ENCODE measurements at regions not wholly inside any gene's neighbourhood (a gene's known extent, or its start where the extent isn't known, plus 50 kb on each side); places are given as distances from the start of the nearest gene placed in this dataset.
"Not testable (repeated sequence)": the region's sequence is repeated elsewhere in the genome, so short reads cannot be mapped to it uniquely, and the experiment has no call there.

DNA sequence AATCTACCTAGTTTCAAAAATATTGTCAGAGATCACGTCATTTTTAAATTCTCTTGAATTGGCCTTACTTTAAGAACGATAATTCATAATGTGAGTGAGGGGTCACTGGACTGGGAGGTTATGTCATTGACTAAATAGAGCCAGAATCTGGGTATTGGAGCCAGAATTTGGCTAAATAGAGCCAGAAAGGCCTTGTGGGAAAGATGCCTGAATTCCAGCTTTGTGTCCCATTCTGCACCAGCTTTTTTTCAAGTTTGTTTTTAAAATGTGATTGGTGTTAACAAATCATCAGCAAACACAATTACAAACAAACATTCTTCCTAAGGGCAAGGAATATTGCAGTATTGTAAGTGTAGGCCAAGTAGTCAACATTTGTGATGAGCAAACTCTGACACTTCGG, 233.2 kb upstream of the PRKCQ start:
- no peak for DNase-seq (ENCODE audit: low spot score)

DNA sequence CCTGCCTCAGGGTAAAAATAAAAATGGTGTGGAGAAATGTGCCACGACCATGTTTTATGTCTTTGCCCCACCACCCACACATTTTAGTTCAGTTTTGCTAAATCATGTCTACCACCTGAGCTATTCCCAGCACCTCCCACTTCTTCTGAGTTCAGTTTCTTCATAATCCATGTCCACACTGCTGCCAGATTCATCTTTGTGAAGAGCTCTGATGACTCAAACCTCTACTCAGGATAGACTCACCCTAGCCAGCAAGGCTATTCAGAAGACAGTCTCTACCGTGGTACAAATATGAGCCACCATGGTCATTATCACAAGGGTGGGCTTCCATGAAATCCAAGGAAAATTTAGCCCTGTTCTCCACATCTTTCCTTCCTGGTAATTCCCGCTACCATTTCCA, 231.1 kb upstream of the PRKCQ start:
- DNase-seq (ENCODE audit: low spot score): no peak

DNA sequence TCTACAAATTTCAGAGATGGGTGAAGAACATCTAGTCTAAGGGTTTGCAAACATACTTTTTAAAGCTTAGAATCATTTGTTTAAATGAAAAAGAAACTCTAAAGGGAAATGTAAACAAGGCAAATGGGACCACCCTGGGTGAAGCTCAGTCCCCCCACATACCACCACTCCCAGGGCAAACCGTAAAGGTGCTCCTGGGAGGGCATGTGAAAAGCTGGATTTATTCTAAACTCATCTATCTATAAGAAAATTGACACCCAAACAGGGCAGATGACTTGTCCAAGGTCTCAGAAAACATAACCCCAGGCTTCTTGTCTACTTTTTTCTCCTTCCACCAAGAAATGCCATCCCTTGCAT, 223.3 kb upstream of the PRKCQ start:
- DNase-seq (ENCODE audit: low spot score): no peak

DNA sequence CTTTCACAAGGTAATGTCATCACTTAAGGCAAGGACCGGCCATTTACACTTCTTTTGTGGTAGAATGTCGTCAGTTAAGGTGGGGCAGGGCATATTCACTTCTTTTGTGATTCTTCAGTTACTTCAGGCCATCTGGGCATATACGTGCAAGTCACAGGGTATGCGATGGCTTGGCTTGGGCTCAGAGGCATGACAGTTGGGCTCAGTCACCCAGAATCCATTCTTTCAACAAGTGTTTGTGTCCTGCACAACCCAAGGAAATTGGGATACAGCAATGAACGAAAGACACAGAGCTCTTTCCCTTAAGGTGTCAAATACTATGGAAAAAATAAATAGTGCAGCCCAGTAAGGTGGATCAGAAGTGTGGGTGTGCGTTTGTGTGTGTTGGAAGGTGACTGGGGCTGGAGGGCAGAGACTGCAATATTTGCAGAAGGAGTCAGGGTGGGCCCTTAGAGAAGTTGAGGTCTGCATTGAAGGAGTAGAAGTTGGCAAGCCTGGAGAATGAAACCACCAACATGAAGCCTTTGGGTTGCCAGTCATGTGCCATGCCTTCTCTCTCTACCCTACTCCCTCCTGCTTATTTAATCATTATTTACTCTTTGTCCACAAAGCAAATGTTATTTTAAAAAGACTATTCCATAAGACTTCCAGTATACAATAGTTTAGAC, 222.8 kb upstream of the PRKCQ start:
- DNase-seq (ENCODE audit: low spot score): no peak

DNA sequence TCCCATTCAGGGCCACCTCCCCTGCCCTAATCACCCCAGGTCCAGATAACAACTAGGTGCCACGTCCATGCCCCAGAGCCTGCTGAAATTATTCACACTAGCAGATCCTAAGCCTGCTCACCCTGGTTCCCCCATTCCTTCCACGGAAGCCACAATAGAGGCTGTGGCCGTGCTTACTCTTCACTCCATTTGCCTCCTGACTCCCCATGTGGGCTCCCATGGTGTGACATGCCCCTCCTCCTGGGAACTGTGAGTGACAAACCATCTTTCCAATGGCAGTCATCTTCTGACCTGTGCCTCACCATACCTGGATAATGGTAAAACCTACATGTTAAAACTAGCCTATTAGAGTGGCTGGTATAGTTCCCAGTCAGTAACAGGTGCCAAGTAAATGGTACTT, 216.2 kb upstream of the PRKCQ start:
- DNase-seq (ENCODE audit: low spot score): no peak

DNA sequence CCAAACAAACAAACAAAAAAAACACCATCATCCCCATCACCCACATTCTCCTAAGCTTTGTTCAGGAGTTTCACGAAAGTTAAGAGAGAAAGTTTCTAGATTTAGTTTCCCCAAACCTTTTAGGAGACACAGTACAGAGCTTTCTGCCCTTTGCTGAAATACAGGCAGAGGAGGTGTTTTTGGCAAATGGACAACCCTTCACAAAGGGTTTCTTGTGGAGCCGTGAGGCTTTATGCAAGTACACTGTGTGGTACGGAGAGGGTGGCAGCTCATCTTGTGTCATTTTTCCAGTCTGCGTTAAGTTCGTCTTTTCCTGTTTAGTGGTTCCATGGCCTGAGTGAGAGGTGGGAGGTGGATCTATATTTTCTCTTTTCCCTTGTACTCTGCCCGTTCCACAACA, 215.5 kb upstream of the PRKCQ start:
- no peak for DNase-seq (ENCODE audit: low spot score)

DNA sequence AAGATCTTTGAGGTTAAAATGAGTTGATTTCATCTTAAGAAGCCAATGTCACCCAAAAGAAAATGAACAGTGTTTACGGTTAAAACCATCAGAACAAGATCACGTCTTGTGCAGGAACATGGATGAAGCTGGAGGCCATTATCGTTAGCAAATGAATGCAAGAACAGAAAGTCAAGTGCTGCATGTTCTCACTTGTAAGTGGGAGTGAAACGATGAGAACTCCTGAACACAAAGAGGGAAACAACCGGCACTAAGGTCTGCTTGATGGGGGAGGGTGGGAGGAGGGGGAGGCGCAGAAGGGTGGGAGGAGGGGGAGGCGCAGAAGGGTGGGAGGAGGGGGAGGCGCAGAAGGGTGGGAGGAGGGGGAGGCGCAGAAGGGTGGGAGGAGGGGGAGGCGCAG, 214.8 kb upstream of the PRKCQ start:
- DNase-seq (ENCODE audit: low spot score): not testable (repeated sequence)

DNA sequence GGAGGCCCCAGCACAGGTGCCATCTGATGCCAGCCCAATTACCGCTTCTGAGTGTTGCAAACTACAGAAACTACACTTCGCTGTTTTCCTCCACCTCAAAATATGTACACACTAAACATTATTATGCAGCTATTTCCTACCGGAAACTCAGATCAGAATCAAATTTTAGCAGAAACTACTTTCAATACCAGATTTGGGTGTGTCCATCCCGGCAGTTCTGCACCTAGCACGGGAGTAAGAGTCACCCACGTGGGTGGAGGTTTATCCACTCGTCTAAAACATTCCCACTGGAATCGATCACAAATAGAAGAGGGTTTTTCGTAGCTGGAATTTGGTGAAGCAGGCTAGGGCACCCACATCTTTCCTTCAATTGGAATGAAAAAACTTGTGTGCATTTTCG, 214.4 kb upstream of the PRKCQ start:
- DNase-seq (ENCODE audit: low spot score): no peak

DNA sequence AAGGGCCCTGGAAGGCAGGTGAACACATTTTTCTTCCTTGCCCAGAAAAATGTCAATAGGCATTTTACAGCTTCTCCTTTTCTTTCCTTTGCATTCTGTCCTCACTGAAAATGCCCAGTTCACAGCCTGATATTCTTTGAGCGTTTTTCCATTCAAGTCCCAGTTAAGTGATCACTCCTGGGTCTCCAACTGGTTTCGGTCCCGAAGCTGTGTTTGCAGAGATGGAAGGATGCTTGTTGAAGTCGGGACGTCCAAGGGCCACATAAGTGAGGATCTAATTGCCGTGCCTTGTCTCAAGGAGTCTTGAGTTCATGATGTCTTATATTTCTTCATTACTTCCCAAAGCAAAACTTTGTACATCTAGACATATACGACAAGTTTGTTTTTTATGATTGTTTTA, 208.7 kb upstream of the PRKCQ start:
- DNase-seq (ENCODE audit: low spot score): no peak

DNA sequence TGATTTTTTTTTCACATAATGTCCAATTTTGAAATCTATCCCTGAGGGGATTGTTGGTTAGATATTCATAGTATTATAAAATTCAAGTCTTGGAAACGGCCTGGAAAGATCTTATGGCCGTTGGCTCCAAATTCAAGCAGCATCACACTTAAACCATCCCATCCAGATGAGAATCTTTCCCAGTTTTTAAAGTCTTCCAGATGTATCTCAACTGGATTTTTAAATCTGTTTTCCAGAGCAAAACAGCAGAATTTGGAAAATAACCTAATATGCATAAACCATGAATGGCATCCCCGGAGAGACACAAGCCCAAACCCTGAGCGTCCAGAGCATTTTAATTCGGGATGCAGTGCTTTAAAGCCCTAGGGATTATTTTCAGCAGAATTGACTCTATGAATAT, 208.2 kb upstream of the PRKCQ start:
- no peak for DNase-seq (ENCODE audit: low spot score)

DNA sequence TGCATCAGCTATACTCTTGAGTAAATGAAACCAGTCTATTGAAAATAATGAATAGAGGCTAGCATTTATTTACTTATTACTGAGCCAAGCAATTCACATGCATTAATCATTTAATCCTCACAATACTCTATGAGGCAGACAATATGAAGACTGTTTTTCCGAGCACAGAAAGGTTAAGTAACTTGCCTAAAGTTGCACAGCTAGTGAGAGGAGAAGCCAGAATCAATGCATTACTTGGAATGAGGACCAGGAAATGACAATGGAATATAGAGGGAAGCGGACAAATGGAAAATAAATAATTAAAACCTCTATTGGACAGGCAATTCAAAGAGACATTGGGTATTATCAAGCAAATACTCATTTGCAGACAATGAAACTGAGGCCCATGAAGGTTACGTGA, 207.6 kb upstream of the PRKCQ start:
- DNase-seq (ENCODE audit: low spot score): no peak

DNA sequence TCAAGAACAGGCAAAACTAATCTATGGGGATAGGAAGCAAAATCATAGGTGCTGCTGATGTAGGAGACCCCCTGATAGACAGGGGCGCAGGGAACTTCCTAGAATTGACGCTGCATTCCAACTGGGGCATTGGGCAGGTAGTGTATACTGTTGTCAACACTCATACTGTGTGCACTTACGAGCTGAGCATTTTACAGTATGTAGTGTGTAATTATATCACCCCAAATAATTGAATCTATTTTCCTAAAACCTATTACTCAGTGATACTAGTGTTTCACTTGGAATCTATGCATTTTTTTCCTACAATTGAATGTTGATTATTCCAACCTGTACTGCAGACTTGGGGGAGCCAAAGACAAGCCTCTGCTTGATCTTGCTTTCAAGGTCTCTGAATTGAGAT, 207.0 kb upstream of the PRKCQ start:
- DNase-seq (ENCODE audit: low spot score): no peak

DNA sequence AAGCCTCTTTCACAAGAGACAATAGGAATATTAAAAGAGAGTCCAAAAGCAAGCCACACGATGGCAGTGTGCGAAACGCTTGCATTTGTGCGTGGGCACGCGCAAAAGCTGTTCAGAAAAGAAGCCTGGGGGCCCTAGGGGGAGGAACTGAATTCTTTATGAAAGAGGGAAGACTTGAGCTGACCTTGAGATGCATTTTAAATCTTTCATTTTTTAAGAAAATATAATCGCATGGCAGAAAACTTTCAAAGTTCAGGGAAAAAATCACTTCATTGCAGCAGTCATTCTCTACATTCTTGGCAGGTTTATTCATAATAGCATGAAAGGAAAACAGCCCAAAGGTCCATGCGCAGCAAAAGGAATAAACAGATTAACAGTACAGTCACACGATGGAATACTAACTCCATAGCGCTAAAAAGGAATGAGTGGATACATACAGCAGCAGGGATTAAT, 206.5 kb upstream of the PRKCQ start:
- DNase-seq (ENCODE audit: low spot score): no peak

DNA sequence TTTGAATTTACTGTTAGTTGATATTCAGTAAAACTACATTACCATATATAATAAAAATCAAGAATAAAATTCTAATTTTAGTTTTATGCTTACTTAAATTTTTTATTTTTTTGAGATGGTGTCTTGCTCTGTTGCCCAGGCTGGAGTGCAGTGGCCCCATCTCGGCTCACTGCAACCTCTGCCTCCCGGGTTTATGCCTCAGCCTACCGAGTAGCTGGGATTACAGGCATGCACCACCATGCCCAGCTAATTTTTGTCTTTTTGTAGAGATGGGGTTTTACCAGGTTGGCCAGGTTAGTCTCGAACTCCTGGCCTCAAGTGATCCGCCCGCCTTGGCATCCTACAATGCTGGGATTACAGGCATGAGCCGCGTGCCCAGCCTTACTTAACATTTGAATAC, 204.4 kb upstream of the PRKCQ start:
- DNase-seq (ENCODE audit: low spot score): not testable (repeated sequence)

DNA sequence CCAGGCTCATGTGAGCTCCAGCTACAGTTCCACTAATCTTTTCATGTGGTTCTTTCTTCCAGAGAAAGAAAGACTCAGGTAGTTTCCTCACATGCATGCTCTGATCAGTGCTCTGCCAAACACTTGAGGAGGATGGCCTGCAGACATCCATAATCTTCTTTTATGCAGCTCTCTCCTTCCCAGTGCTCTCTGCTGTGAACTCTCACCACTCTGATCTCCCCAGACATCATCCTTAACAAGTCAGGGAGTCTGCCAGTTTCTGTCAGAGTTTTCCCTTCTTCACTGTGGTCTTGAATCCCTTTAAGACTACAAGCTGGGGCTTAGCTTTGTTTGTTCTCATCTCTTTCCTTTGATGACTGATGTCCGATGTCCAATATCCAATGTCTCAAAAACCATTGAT, 203.4 kb upstream of the PRKCQ start:
- no peak for DNase-seq (ENCODE audit: low spot score)

DNA sequence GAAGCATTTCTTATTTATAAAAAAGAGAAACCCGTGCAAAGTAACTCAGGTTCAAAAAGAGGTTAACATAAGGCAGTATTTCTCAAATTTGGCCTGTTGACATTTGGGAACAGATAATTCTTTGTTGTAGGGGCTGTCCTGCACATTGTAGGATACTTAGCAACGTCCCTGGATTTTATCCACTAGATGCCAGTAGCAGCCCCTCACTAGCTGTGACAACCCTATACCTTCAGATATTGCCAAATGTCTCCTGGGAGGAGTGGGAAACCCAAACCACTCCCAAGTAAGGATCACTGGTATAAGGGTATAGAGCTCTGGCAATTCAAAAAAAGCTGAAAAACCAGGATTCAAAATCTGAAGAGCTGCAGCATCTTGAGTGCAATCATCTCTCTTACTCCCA, 202.3 kb upstream of the PRKCQ start:
- DNase-seq (ENCODE audit: low spot score): no peak

DNA sequence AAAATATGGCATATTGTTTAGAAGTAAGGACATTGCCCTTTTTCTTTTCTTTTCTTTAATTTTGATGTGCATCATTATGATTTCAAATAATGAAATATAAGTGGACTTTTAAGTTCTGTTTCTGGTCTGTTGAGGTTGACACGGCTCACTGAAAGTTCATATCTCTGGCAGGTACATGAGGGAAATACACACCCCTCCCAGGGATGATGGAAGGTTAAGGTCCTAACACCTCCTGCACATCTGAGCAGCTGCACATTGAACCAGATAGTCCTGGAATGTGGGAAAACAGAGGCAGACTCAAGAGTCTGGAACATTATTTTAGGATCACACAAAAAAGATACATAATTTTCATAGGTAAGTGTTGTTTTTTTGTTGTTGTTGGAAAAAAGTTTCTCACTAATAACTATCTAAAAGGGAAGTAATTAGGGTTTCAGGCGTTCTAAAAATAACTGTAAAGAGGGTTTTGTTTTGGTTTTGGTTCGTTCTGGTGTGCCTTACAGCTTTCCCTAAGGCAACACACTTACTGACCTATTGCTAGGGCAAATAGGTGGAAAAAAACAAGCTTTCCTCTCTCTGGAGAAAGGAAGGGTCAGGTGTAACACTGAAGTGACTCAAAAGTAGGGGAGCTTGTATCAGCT, 201.2 kb upstream of the PRKCQ start:
- no peak for DNase-seq (ENCODE audit: low spot score)

DNA sequence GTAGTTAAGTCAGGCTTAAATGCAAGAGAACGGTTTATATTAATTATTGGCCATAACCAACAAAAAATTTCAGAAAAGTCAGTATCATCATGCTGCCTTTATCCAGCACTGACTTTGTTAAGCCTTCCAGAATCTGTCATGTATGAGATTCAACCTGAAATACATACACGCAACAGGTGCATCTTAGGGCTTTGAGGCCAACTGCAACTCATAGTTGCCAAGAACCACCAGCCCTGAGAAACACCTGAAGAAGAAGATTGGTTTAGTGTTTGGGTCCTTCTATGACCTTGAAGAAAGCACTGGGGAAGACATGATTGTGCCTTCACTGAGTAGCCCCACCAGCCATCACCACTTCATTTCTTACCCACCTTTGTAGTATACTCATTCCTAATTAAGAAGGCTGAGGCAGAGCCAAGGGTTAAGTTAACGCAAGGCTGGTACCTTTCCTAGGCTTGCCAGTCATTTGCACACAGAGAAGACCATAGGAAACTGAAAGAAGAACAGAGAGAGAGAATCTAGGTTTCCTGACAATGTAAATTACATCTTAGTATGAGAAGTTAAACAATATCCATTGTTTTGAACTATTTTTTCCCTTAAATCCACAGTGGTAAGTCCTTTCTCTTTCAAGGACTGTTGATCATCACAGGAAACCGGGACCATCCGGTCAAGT, 200.1 kb upstream of the PRKCQ start:
- DNase-seq (ENCODE audit: low spot score): no peak

DNA sequence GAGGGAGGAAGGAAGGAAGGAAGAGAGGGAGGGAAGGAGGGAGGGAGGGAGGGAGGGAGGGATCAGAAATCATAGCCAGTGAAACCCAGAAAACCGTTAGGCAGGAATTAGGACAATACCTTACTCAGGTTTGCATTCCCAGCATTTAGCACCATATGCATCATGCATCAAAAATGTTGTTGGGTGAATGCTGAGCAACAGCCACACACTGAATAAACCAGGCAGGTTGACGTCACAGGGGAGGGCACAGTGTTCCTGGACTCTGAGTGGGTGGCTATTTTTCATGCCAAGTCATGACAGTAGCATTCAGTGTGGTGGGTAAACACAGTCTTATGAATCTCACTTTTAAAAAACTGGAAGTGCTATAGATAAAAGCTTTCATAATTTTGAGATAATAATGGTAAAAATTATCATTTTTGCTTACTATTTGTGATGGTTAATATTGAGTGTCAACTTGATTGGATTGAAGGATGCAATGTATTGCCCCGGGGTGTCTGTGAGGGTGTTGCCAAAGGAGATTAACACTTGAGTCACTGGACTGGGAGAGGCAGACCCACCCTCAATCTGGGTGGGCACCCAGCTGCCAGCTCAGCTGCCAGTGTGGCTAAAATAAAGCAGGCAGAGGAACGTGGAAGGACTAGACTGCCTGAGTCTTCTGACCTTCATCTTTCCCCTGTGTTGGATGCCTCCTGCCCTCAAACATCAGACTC, 199.1 kb upstream of the PRKCQ start:
- no peak for DNase-seq (ENCODE audit: low spot score)

DNA sequence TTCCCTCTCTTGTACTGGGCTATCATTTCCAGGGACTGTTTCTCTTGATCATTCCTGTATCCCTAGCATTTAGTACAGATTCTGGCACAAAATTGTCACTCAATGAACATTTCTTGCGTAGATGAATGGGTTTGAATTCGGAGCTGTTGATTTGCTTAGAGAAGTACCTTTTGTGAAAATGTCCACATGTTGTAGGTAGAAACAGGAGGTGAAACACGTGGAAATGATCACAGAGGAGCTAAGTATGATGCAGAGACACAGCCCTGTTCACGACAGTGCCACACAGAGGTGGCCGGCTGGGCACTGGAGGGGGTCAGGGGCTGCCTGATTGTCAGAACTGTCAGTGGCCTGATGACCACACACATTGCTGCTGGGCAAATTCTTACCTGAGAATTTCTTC, 196.1 kb upstream of the PRKCQ start:
- DNase-seq (ENCODE audit: low spot score): no peak

DNA sequence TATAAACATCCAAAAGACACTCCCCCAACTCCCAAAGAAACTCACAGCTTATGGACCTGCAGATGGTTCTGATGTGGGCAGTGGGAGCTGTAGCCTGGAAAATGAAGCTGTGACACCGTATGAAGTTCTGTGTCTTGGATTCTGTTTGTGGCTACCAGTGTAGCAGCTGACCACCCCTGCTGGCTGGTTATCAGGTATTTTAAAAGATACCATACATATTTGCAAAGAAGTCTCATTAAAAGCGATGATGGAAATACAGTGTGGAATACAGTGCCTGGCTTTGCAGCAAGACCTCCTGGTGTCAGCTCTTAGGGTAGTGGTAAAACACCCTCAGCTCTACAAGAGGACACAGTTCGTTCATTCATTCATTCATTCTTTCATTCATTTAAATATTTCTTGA, 194.3 kb upstream of the PRKCQ start:
- DNase-seq (ENCODE audit: low spot score): no peak

DNA sequence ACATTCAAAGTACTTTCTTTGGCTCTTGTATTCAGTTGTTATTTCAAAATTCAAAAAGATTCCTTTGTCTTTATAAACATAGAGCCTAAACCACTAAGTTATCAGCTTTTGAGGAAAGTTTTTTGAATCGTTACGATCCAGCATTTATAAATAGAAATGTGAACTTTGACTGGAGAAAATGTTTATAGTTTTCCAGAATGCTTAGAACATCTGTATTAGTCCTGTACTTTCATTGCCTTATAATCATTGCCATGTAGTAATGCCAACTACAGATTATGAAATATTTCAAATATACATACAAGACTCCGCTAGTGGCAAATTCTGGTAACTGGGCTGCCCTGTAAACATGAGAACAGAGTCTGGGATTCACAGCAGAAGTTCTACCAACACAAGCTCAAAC, 191.3 kb upstream of the PRKCQ start:
- no peak for DNase-seq (ENCODE audit: low spot score)

DNA sequence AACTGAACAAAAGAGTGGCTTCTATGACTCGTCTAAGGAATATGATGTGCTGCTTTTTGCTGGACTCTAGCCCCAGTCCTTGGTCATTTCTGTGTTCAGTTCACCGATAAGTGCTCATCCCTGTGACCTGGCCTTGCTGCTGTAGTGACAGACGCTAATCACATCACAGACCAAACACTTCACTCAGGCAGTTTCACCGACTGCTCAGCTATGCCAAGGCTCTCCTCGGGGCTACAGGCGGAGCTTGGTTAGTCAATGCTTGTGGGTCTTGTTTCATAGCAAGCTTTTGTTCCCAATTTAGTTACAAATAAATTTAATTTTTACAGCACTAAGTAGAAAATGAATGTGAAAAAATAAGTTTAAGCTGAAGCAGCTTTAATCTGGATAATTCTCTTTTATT, 190.8 kb upstream of the PRKCQ start:
- no peak for DNase-seq (ENCODE audit: low spot score)
